GM21825 (cell line): ENCODE measurements at regions not wholly inside any gene's neighbourhood (a gene's known extent, or its start where the extent isn't known, plus 50 kb on each side); places are given as distances from the start of the nearest gene placed in this dataset.
"Not testable (repeated sequence)": the region's sequence is repeated elsewhere in the genome, so short reads cannot be mapped to it uniquely, and the experiment has no call there.

ENCODE experiments used
- ATAC-seq: cut with Tn5 transposase; IDR thresholded peaks from one replicate; pipeline ENCODE4 v1.9.1; 2021; ENCODE audit warnings: mild to moderate bottlenecking, moderate library complexity; ENCODE audit not compliant: unreplicated experiment

GRCh38 chr14:44453433-44454171 lies 53.5 kb downstream of the FSCB start:
- ATAC-seq, result no peak

GRCh38 chr14:44450232-44450631 lies 56.9 kb downstream of the FSCB start:
- ATAC-seq, result not testable (repeated sequence)

- no peak for ATAC-seq
Measured at GRCh38 chr14:44449680-44450079, 57.4 kb downstream of the FSCB start.

DNA sequence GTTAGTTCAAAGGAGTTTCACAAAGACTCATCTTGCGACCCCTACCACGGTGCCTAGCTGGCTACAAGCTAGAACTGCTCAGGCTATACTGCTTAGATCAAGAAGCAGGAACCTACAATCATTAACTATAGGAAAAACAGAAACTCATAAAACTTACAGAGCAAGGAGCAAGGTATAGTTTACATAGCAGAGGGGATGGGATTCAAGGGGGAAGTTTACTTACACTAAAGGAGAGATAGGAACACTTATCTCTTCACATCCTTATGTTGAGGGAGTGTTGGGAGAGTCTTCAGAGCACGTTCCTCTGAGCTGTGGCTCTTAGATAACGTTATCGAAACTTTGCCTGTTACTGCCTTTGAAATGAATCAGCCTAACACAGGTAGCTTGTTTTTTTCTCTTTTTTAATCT lies 58.1 kb downstream of the FSCB start:
- no peak for ATAC-seq

GRCh38 chr14:44446965-44447364 lies 60.1 kb downstream of the FSCB start:
- ATAC-seq, result no peak

DNA sequence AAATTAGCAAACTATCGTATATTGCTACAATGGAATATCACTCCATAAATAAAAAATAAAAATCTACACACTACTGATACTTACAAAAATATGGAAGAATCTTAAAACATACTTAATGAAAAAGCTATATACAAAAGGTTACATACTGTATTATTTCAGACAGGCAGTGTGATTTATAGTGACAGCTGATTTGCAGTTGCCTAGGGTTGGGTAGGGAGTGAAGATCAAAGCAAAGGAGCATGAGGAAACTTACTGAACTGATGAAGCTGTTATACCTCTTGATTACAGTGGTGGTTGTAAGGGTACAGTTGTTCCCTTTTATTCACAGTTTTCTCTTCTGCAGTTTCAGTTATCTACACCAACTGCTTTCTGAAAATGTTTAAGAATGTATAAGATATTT lies 62.6 kb downstream of the FSCB start:
- ATAC-seq, result no peak

- no peak for ATAC-seq
Measured at GRCh38 chr14:44438936-44439335, 68.1 kb downstream of the FSCB start.

DNA sequence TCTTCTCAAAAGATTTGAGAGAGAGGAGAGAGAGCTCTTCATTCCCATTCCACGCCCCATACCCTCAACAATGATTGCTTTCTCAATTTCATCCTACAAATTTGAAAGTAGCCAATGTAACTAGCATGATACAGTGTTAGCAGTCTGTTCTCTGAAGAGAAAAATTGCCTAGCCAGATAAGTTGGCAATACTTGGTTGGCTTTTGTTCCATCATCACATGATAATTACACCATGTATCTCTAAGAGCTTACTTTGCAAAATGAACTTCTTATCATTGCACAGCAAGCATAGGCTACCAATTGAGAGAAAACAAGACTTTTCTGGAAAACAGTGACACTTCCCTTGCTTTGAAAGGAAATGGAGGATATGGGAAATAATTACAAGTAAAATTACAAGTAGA lies 68.9 kb downstream of the FSCB start:
- ATAC-seq, result no peak

DNA sequence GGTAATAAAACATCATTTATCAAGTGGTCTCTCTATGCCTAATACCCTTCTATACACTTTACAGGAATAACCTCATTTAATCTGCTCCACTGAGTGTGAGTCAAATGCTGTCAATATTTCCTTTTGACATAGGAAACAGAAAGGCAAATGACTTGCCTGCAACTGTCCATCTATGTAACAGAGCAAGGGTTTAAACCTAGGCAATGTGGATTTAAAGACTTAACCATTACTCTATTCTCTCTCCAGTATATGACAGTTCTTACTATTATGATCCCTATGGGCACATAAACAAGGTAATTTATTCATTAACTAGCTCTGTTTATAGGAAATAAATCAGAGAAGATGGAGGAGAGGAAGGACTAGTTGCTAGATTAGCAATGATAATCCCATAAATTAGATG lies 70.6 kb downstream of the FSCB start:
- no peak for ATAC-seq

GRCh38 chr14:44428231-44428945 lies 78.7 kb downstream of the FSCB start:
- no peak for ATAC-seq

GRCh38 chr14:44422699-44423098 lies 84.4 kb downstream of the FSCB start:
- ATAC-seq, result no peak

GRCh38 chr14:44420226-44420625 lies 86.9 kb downstream of the FSCB start:
- ATAC-seq, result no peak

DNA sequence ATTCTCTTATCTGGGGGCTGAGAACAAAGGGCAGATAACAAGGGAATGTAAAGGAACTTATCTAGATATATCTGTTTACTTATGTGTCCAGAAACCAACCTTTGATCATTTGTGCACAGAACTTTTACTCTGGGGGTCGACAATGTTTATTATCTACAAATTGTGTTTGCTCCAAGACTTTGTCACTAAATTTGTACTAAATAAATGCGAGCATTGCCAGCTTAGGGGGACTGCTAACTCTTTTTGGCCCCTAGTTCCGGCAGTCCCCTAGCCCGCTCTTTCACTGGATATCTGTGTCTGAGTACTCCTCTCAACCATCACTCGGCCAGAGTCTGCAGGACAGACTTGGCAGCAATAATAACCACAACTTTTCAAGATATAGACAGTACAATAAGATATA lies 88.2 kb downstream of the FSCB start:
- ATAC-seq, result no peak

- ATAC-seq, result no peak
Measured at GRCh38 chr14:44417809-44418208, 89.3 kb downstream of the FSCB start.

GRCh38 chr14:44414646-44415045 lies 92.4 kb downstream of the FSCB start:
- ATAC-seq, result no peak

- no peak for ATAC-seq
Measured at GRCh38 chr14:44412858-44413569, 94.1 kb downstream of the FSCB start.

GRCh38 chr14:44405011-44405486 lies 102.0 kb downstream of the FSCB start:
- no peak for ATAC-seq

- no peak for ATAC-seq
Measured at GRCh38 chr14:44404599-44404998, 102.5 kb downstream of the FSCB start.

DNA sequence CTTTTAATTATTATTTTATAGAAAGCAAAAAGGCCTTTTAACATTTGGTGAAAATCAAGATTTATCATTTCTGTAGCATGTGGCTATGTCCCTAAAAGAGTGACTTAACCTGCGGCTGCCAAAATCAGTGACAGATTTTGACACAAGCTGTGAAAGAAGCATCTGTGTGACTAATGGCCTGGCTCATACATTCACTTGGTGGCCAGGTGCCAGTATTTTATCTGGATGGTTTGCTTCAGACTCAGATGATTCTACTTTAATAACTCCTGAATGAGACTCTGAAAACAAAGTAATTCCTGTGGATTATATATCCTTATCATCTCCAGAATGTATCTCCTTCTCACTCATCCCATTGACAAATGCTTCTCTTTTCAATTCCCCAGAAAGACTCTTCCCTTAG lies 103.0 kb downstream of the FSCB start:
- no peak for ATAC-seq

GRCh38 chr14:44403193-44403592 lies 103.9 kb downstream of the FSCB start:
- no peak for ATAC-seq

GRCh38 chr14:44396226-44396625 lies 110.9 kb downstream of the FSCB start:
- ATAC-seq, result no peak

DNA sequence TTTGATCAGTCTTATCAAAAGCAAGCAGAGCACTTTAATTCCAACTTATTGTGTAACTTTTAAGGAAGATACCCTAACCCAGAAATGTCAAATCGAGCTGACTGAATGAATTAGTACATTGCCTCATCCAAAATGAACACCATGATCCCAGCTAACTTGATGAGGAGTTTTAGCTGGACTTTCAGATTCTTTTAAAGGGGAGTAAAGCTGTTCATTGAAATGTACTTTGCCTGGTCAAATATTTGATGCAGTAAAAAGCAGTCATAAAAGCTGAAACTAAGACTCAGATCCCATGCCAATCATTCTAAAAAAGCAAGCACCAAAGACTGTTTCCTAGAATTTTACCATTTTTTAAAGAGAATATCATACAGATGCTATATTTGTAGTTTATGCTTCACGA lies 114.1 kb downstream of the FSCB start:
- ATAC-seq, result no peak
